B cell (primary cell): ENCODE measurements at regions not wholly inside any gene's neighbourhood (a gene's known extent, or its start where the extent isn't known, plus 50 kb on each side); places are given as distances from the start of the nearest gene placed in this dataset.
"Not testable (repeated sequence)": the region's sequence is repeated elsewhere in the genome, so short reads cannot be mapped to it uniquely, and the experiment has no call there.

Experiments used
- ATAC-seq: fragments of 200-7000 bp; cut with Tn5 transposase; one replicate; pipeline ENCODE4 v1.10.0; 2021; ENCODE audit warnings: low read depth, mild to moderate bottlenecking, moderate number of reproducible peaks, moderate library complexity
- CTCF ChIA-PET: fragments of 350-600 bp; sonication (Branson Sonifier 250); formaldehyde crosslinking; loops from one replicate; lab custom pipeline; 2021; ENCODE audit warnings: antibody characterized with exemption, inconsistent platforms; lab: Charles Lee
- POLR2A ChIA-PET: fragments of 350-600 bp; sonication (Branson Sonifier 250); formaldehyde crosslinking; loops from one replicate; lab custom pipeline; 2021; ENCODE audit warnings: antibody characterized with exemption; lab: Charles Lee
- DNase-seq: peaks from one replicate; pipeline ENCODE4 v3.0.0; 2013
- H2AFZ ChIP-seq: 2 replicates; pipeline ENCODE4 v1.6.1; 2012; ENCODE audit warnings: mild to moderate bottlenecking, low read depth, low read length; ENCODE audit not compliant: insufficient read depth, poor library complexity, severe bottlenecking
- H3K27ac ChIP-seq, 2 donors: 1 replicate in 1 of 2; 2 replicates in 1 of 2; pipeline ENCODE4 v1.5.1; 2012 to 2013; ENCODE audit warnings: low read length in 2 of 2, mild to moderate bottlenecking in 2 of 2, moderate library complexity in 1 of 2
- H3K27me3 ChIP-seq, 4 experiments: fragments of 200-600 bp in 1 of 4; sonication (generic) in 1 of 4; replicated peaks in 1 of 4; 1 replicate in 2 of 4; 2 replicates in 2 of 4; pipeline versions ENCODE4 v1.6.1 to v1.7.0; 2013 to 2016; ENCODE audit warnings: low read length in 3 of 4, mild to moderate bottlenecking in 2 of 4, mixed read lengths in 1 of 4, moderate library complexity in 1 of 4; ENCODE audit not compliant: insufficient read depth in 4 of 4, control insufficient read depth in 3 of 4; ENCODE audit errors: control extremely low read depth in 1 of 4
- H3K36me3 ChIP-seq, 2 experiments: replicated peaks in 1 of 2; 1 replicate in 1 of 2; 2 replicates in 1 of 2; pipeline versions ENCODE4 v1.6.1 to v1.7.1; 2013; ENCODE audit warnings: low read length in 1 of 2; ENCODE audit not compliant: insufficient read depth in 2 of 2, control insufficient read depth in 1 of 2; ENCODE audit errors: control extremely low read depth in 1 of 2, extremely low read depth in 1 of 2
- H3K4me1 ChIP-seq, 2 donors: fragments of 200-600 bp in 1 of 2; sonication (generic) in 1 of 2; 1 replicate in 1 of 2; 2 replicates in 1 of 2; pipeline versions ENCODE4 v1.5.1 to v1.6.1; 2013 to 2017; ENCODE audit warnings: low read length in 2 of 2; ENCODE audit not compliant: control insufficient read depth in 2 of 2, insufficient read depth in 2 of 2
- H3K4me2 ChIP-seq: replicated peaks from 2 replicates; pipeline ENCODE3; 2012; ENCODE audit warnings: mild to moderate bottlenecking, low read depth, low read length; ENCODE audit not compliant: poor library complexity, severe bottlenecking
- H3K4me3 ChIP-seq, 5 experiments: fragments of 200-600 bp in 1 of 5; sonication (generic) in 1 of 5; 1 replicate in 3 of 5; 2 replicates in 2 of 5; pipeline versions ENCODE4 v1.5.1 to v1.7.0; 2011 to 2016; ENCODE audit warnings: low read length in 4 of 5, mild to moderate bottlenecking in 4 of 5, low read depth in 2 of 5, control low read depth in 1 of 5, moderate library complexity in 1 of 5; ENCODE audit not compliant: insufficient read depth in 1 of 5; ENCODE audit errors: control extremely low read depth in 1 of 5, extremely low read depth in 1 of 5
- H3K79me2 ChIP-seq: fragments of 200-600 bp; sonication (generic); one replicate; pipeline ENCODE4 v1.6.0; 2016; ENCODE audit warnings: low read length; ENCODE audit not compliant: control insufficient read depth, insufficient read depth
- H3K9ac ChIP-seq: fragments of 200-600 bp; sonication (generic); 2 replicates; pipeline ENCODE4 v1.6.1; 2017; ENCODE audit warnings: mild to moderate bottlenecking, low read length, moderate library complexity
- H3K9me3 ChIP-seq, 3 donors: one replicate each; pipeline versions ENCODE4 v1.6.1 to v1.7.1; 2013; ENCODE audit warnings: low read length in 2 of 3; ENCODE audit not compliant: control insufficient read depth in 2 of 3, insufficient read depth in 1 of 3; ENCODE audit errors: control extremely low read depth in 1 of 3
- H4K20me1 ChIP-seq: 2 replicates; pipeline ENCODE4 v1.6.0; 2012; ENCODE audit warnings: mild to moderate bottlenecking, low read length; ENCODE audit not compliant: insufficient read depth, control insufficient read depth, poor library complexity, severe bottlenecking
- H3K27ac Mint-ChIP-seq: one replicate; pipeline ENCODE4 v1.8.0; 2021; ENCODE audit warnings: mixed read lengths
- H3K27me3 Mint-ChIP-seq: one replicate; pipeline ENCODE4 v1.8.0; 2021; ENCODE audit warnings: mixed read lengths
- H3K4me1 Mint-ChIP-seq: one replicate; pipeline ENCODE4 v1.8.0; 2021; ENCODE audit warnings: mixed read lengths
- H3K4me3 Mint-ChIP-seq: one replicate; pipeline ENCODE4 v1.8.0; 2021; ENCODE audit warnings: mixed read lengths
- H3K9me3 Mint-ChIP-seq: one replicate; pipeline ENCODE4 v1.8.0; 2022; ENCODE audit warnings: mixed read lengths; ENCODE audit not compliant: insufficient read depth
- EZH2 ChIP-seq: IDR thresholded peaks from 2 replicates; pipeline ENCODE4 v1.6.1; 2012; ENCODE audit warnings: borderline replicate concordance, low read depth, mild to moderate bottlenecking, moderate library complexity, low read length; ENCODE audit not compliant: insufficient read depth, poor library complexity, severe bottlenecking
- WGBS: methylation state at CpG from one replicate; pipeline ENCODE4 v1.1.5; 2013; ENCODE audit warnings: missing lambda C conversion rate; ENCODE audit not compliant: insufficient coverage; 5-methylcytosine and 5-hydroxymethylcytosine counted together
- intact Hi-C: fragments of 100-400 bp; cut with micrococcal nuclease; formaldehyde crosslinking; loops from one replicate; pipeline ENCODE4 v1.10.0; 2022
- TF ChIP-seq, protein P1 (sequence below): fragments of 200-600 bp; IDR thresholded peaks from one replicate; pipeline ENCODE4 v1.8.0; 2022; ENCODE audit warnings: antibody characterized with exemption, mild to moderate bottlenecking

DNA sequence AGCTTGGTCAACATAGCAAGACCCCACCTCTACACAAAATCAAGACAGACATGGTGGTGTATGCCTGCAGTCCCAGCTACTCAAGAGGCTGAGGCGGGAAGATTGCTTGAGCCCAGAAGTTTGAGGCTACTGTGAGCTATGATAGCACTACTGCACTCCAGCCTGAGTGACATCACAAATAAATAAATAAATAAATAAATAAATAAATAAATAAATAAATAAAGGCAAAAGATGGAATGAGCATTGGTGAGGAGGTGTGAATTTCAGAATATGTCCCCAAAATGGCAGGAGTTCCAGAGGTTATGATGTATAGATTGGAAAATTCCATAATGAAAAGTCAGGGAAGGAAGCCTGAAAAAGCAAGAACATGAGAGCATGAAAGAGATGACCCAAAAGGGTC is 249.9 kb downstream of the MEX3B start:
- Histone ChIP-seq H3K27me3 (peaks cover 0 to 2% (median 0%) of the 10 kb centered on the region in 4 experiments), H4K20me1 (no peaks in the 10 kb centered on the region), H3K79me2 (no peaks in the 10 kb centered on the region), H3K9ac (no peak overlapping the region), H2AFZ (no peak overlapping the region), H3K27ac (no peak overlapping the region), H3K4me1 (no peaks in the 10 kb centered on the region), H3K4me2 (no peak overlapping the region), H3K4me3 (no peak overlapping the region), H3K36me3 (no peaks in the 10 kb centered on the region), H3K9me3 (no peaks in the 10 kb centered on the region)
- Mint-ChIP-seq H3K27me3 (no peaks in the 10 kb centered on the region), H3K9me3 (no peaks in the 10 kb centered on the region), H3K4me3 (no peak overlapping the region), H3K4me1 (no peaks in the 10 kb centered on the region), H3K27ac (no peak overlapping the region)
- ChIA-PET POLR2A (no interaction called here), CTCF (no interaction called here)
- no peak for ATAC-seq
- intact Hi-C loops: no loop called here
- no peak for DNase-seq
- no peak for TF ChIP-seq EZH2
- TF ChIP-seq, protein P1, sequence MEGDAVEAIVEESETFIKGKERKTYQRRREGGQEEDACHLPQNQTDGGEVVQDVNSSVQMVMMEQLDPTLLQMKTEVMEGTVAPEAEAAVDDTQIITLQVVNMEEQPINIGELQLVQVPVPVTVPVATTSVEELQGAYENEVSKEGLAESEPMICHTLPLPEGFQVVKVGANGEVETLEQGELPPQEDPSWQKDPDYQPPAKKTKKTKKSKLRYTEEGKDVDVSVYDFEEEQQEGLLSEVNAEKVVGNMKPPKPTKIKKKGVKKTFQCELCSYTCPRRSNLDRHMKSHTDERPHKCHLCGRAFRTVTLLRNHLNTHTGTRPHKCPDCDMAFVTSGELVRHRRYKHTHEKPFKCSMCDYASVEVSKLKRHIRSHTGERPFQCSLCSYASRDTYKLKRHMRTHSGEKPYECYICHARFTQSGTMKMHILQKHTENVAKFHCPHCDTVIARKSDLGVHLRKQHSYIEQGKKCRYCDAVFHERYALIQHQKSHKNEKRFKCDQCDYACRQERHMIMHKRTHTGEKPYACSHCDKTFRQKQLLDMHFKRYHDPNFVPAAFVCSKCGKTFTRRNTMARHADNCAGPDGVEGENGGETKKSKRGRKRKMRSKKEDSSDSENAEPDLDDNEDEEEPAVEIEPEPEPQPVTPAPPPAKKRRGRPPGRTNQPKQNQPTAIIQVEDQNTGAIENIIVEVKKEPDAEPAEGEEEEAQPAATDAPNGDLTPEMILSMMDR: no peak
- WGBS: no CpG with 5 or more reads among the region's 1 CpG

DNA sequence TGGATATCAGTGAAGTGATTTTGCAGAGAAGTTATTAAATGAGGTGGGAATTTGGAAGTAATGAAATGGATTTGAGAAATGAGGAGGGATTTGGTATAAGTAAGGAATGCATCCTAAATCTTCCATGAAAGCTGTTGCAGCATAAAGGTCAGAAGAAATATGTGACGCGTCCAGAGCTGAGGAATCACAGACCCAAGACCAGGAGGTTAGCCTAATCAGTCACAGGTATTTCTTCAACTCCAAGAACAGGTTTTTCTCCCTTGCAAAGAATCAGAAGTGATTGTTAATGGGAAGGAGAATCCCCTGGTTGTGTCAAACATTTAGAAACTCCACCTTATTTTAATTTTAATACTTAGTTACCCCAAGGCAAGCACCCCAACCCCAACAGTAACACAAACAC is 253.2 kb downstream of the MEX3B start:
- Histone ChIP-seq H3K27ac (no peak overlapping the region), H3K36me3 (no peaks in the 10 kb centered on the region), H3K4me1 (no peaks in the 10 kb centered on the region), H3K4me2 (no peak overlapping the region), H3K9me3 (no peaks in the 10 kb centered on the region), H3K4me3 (no peak overlapping the region), H2AFZ (no peak overlapping the region), H3K79me2 (no peaks in the 10 kb centered on the region), H3K9ac (no peak overlapping the region), H3K27me3 (peaks cover 0 to 6% (median 0%) of the 10 kb centered on the region in 4 experiments), H4K20me1 (no peaks in the 10 kb centered on the region)
- Mint-ChIP-seq H3K27ac (no peak overlapping the region), H3K9me3 (no peaks in the 10 kb centered on the region), H3K4me1 (no peaks in the 10 kb centered on the region), H3K27me3 (peaks cover 9% of the 10 kb centered on the region), H3K4me3 (no peak overlapping the region)
- no peak for ATAC-seq
- ChIA-PET POLR2A (no interaction called here), CTCF (no interaction called here)
- TF ChIP-seq, protein P1: no peak
- TF ChIP-seq EZH2: no peak
- intact Hi-C loops: no loop called here
- no peak for DNase-seq
- WGBS: 100% methylated on average over 2 of the region's 2 CpGs

GRCh38 chr15:81791322-81791721 is 254.5 kb downstream of the MEX3B start:
- peaks cover 14% of the 10 kb centered on the region for H3K27me3 Mint-ChIP-seq
- H3K27ac Mint-ChIP-seq, DNase-seq, ATAC-seq, H3K27me3 ChIP-seq, H3K9ac ChIP-seq, H3K9me3 Mint-ChIP-seq, H3K4me3 Mint-ChIP-seq, H3K4me2 ChIP-seq, H3K79me2 ChIP-seq, H2AFZ ChIP-seq, H3K4me1 Mint-ChIP-seq, H3K9me3 ChIP-seq, H3K4me1 ChIP-seq, H3K4me3 ChIP-seq, H3K27ac ChIP-seq, H3K36me3 ChIP-seq, intact Hi-C loops, H4K20me1 ChIP-seq, POLR2A ChIA-PET, CTCF ChIA-PET: not testable (repeated sequence)
- WGBS: no CpG with 5 or more reads among the region's 2 CpGs
